Activated naive CD8-positive, alpha-beta T cell (primary cell): ENCODE measurements at regions not wholly inside any gene's neighbourhood (a gene's known extent, or its start where the extent isn't known, plus 50 kb on each side); places are given as distances from the start of the nearest gene placed in this dataset.

Experiments
- H3K27ac Mint-ChIP-seq: one replicate; pipeline ENCODE4 v1.8.0; 2021; ENCODE audit warnings: mixed read lengths
- H3K27me3 Mint-ChIP-seq: one replicate; pipeline ENCODE4 v1.8.0; 2021; ENCODE audit warnings: mixed read lengths
- H3K36me3 Mint-ChIP-seq: one replicate; pipeline ENCODE4 v1.8.0; 2021; ENCODE audit warnings: mixed read lengths
- H3K4me1 Mint-ChIP-seq: one replicate; pipeline ENCODE4 v1.8.0; 2021; ENCODE audit warnings: low read depth, mixed read lengths
- H3K4me3 Mint-ChIP-seq: one replicate; pipeline ENCODE4 v1.8.0; 2021; ENCODE audit warnings: mild to moderate bottlenecking, mixed read lengths
- H3K9me3 Mint-ChIP-seq: one replicate; pipeline ENCODE4 v1.8.0; 2021; ENCODE audit warnings: low read depth, mixed read lengths

GRCh38 chr17:79322211-79323123, 247.8 kb downstream of the ENGASE start:
- H3K36me3 Mint-ChIP-seq: no peaks in the 10 kb centered on the region
- no peak overlapping the region for H3K4me3 Mint-ChIP-seq
- H3K4me1 Mint-ChIP-seq: no peaks in the 10 kb centered on the region
- H3K9me3 Mint-ChIP-seq: no peaks in the 10 kb centered on the region
- peaks cover 8% of the 10 kb centered on the region for H3K27me3 Mint-ChIP-seq
- no peak overlapping the region for H3K27ac Mint-ChIP-seq

- Mint-ChIP-seq H3K4me3 (no peak overlapping the region), H3K27me3 (peaks cover 5% of the 10 kb centered on the region), H3K4me1 (no peaks in the 10 kb centered on the region), H3K9me3 (no peaks in the 10 kb centered on the region), H3K36me3 (no peaks in the 10 kb centered on the region), H3K27ac (no peak overlapping the region)
These were observed 245.7 kb downstream of the ENGASE start for GRCh38 chr17:79320331-79320730.

GRCh38 chr17:79317916-79318315, 243.3 kb downstream of the ENGASE start:
- Mint-ChIP-seq H3K4me1 (no peaks in the 10 kb centered on the region), H3K4me3 (no peak overlapping the region), H3K27me3 (peaks cover 11% of the 10 kb centered on the region), H3K36me3 (no peaks in the 10 kb centered on the region), H3K9me3 (no peaks in the 10 kb centered on the region), H3K27ac (no peak overlapping the region)

- no peaks in the 10 kb centered on the region for H3K9me3 Mint-ChIP-seq
- H3K4me3 Mint-ChIP-seq: no peak overlapping the region
- H3K36me3 Mint-ChIP-seq: no peaks in the 10 kb centered on the region
- H3K4me1 Mint-ChIP-seq: no peaks in the 10 kb centered on the region
- no peak overlapping the region for H3K27ac Mint-ChIP-seq
- peaks cover 11% of the 10 kb centered on the region for H3K27me3 Mint-ChIP-seq
These were observed 242.2 kb downstream of the ENGASE start for GRCh38 chr17:79316805-79317204.

GRCh38 chr17:79315358-79316105, 240.9 kb downstream of the ENGASE start:
- H3K36me3 Mint-ChIP-seq: no peaks in the 10 kb centered on the region
- peaks cover 7% of the 10 kb centered on the region for H3K27me3 Mint-ChIP-seq
- H3K4me1 Mint-ChIP-seq: no peaks in the 10 kb centered on the region
- H3K4me3 Mint-ChIP-seq: no peak overlapping the region
- no peak overlapping the region for H3K27ac Mint-ChIP-seq
- no peaks in the 10 kb centered on the region for H3K9me3 Mint-ChIP-seq

GRCh38 chr17:79314617-79315357, 240.2 kb downstream of the ENGASE start:
- Mint-ChIP-seq H3K27ac (no peak overlapping the region), H3K4me3 (no peak overlapping the region), H3K36me3 (no peaks in the 10 kb centered on the region), H3K9me3 (no peaks in the 10 kb centered on the region), H3K4me1 (no peaks in the 10 kb centered on the region), H3K27me3 (peaks cover 9% of the 10 kb centered on the region)

GRCh38 chr17:79311373-79311772, 236.7 kb downstream of the ENGASE start:
- Mint-ChIP-seq H3K9me3 (no peaks in the 10 kb centered on the region), H3K27ac (no peak overlapping the region), H3K4me3 (no peak overlapping the region), H3K36me3 (no peaks in the 10 kb centered on the region), H3K4me1 (no peaks in the 10 kb centered on the region), H3K27me3 (peaks cover 15% of the 10 kb centered on the region)

GRCh38 chr17:79306424-79307318, 232.0 kb downstream of the ENGASE start:
- Mint-ChIP-seq H3K27ac (no peak overlapping the region), H3K36me3 (no peaks in the 10 kb centered on the region), H3K27me3 (peaks cover 15% of the 10 kb centered on the region), H3K9me3 (no peaks in the 10 kb centered on the region), H3K4me3 (no peak overlapping the region), H3K4me1 (no peaks in the 10 kb centered on the region)

- Mint-ChIP-seq H3K27ac (no peak overlapping the region), H3K36me3 (no peaks in the 10 kb centered on the region), H3K9me3 (no peaks in the 10 kb centered on the region), H3K4me1 (no peaks in the 10 kb centered on the region), H3K4me3 (no peak overlapping the region), H3K27me3 (peaks cover 15% of the 10 kb centered on the region)
These were observed 231.3 kb downstream of the ENGASE start for GRCh38 chr17:79305768-79306423.

- no peaks in the 10 kb centered on the region for H3K36me3 Mint-ChIP-seq
- no peak overlapping the region for H3K4me3 Mint-ChIP-seq
- H3K27ac Mint-ChIP-seq: no peak overlapping the region
- H3K9me3 Mint-ChIP-seq: no peaks in the 10 kb centered on the region
- H3K4me1 Mint-ChIP-seq: no peaks in the 10 kb centered on the region
- peaks cover 15% of the 10 kb centered on the region for H3K27me3 Mint-ChIP-seq
These were observed 230.7 kb downstream of the ENGASE start for GRCh38 chr17:79305376-79305767.

- no peaks in the 10 kb centered on the region for H3K9me3 Mint-ChIP-seq
- no peaks in the 10 kb centered on the region for H3K36me3 Mint-ChIP-seq
- H3K4me1 Mint-ChIP-seq: no peaks in the 10 kb centered on the region
- H3K4me3 Mint-ChIP-seq: no peak overlapping the region
- no peak overlapping the region for H3K27ac Mint-ChIP-seq
- peaks cover 15% of the 10 kb centered on the region for H3K27me3 Mint-ChIP-seq
These were observed 230.3 kb downstream of the ENGASE start for GRCh38 chr17:79304884-79305283.

GRCh38 chr17:79303641-79304205, 229.1 kb downstream of the ENGASE start:
- Mint-ChIP-seq H3K36me3 (no peaks in the 10 kb centered on the region), H3K4me1 (no peaks in the 10 kb centered on the region), H3K27me3 (peaks cover 11% of the 10 kb centered on the region), H3K4me3 (no peak overlapping the region), H3K9me3 (no peaks in the 10 kb centered on the region), H3K27ac (no peak overlapping the region)

GRCh38 chr17:79301469-79301868, 226.8 kb downstream of the ENGASE start:
- H3K27me3 Mint-ChIP-seq: peaks cover 8% of the 10 kb centered on the region
- no peak overlapping the region for H3K4me3 Mint-ChIP-seq
- no peaks in the 10 kb centered on the region for H3K4me1 Mint-ChIP-seq
- H3K9me3 Mint-ChIP-seq: no peaks in the 10 kb centered on the region
- no peak overlapping the region for H3K27ac Mint-ChIP-seq
- H3K36me3 Mint-ChIP-seq: no peaks in the 10 kb centered on the region
